Rectal smooth muscle tissue (tissue), 1 donor: ENCODE measurements at regions not wholly inside any gene's neighbourhood (a gene's known extent, or its start where the extent isn't known, plus 50 kb on each side); places are given as distances from the start of the nearest gene placed in this dataset.
"Not testable (repeated sequence)": the region's sequence is repeated elsewhere in the genome, so short reads cannot be mapped to it uniquely, and the experiment has no call there.

Source experiments
- H3K27ac ChIP-seq: one replicate; pipeline ENCODE4 v1.7.0; 2013; ENCODE audit warnings: low read depth, low read length, inconsistent platforms
- H3K27me3 ChIP-seq: one replicate; pipeline ENCODE4 v1.7.0; 2013; ENCODE audit warnings: low read length; ENCODE audit not compliant: control insufficient read depth, insufficient read depth
- H3K36me3 ChIP-seq: one replicate; pipeline ENCODE4 v1.7.0; 2013; ENCODE audit warnings: low read length; ENCODE audit not compliant: control insufficient read depth, insufficient read depth
- H3K4me1 ChIP-seq: one replicate; pipeline ENCODE4 v1.7.0; 2013; ENCODE audit warnings: low read length; ENCODE audit not compliant: control insufficient read depth, insufficient read depth
- H3K4me3 ChIP-seq: one replicate; pipeline ENCODE4 v1.7.0; 2013; ENCODE audit warnings: low read length
- H3K9ac ChIP-seq: one replicate; pipeline ENCODE4 v1.7.0; 2013; ENCODE audit warnings: low read length

GRCh38 chr20:50360218-50360672 is 149.9 kb upstream of the PTPN1 start:
- H3K27ac ChIP-seq = no peak overlapping the region
- H3K4me1 ChIP-seq = no peaks in the 10 kb centered on the region
- H3K9ac ChIP-seq = no peak overlapping the region
- no peaks in the 10 kb centered on the region for H3K27me3 ChIP-seq
- H3K36me3 ChIP-seq = no peaks in the 10 kb centered on the region
- H3K4me3 ChIP-seq = no peak overlapping the region

DNA sequence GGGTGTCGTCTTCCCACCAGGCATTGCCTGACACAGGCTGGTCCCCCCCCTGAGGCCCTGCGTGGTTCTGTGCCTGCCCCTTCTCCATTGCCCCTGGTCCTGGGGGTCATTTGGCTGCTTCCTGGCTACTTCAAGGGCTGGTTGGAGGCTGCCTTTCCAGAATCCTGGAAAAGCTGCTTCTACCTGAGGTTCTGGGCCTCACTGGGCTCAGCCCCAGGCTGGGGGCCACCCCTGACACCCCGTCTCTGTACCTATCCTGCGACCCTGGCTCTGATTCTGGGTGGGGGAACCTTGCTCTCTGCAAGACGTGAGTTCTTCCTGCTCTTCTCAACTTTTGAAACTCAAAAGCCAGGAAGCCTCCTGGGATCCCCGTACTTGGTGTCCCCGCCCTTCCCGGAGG is 149.3 kb upstream of the PTPN1 start:
- Histone ChIP-seq H3K4me3 (no peak overlapping the region), H3K9ac (no peak overlapping the region), H3K36me3 (no peaks in the 10 kb centered on the region), H3K27ac (no peak overlapping the region), H3K4me1 (no peaks in the 10 kb centered on the region), H3K27me3 (no peaks in the 10 kb centered on the region)

- H3K4me1 ChIP-seq, H3K4me3 ChIP-seq, H3K9ac ChIP-seq, H3K36me3 ChIP-seq, H3K27ac ChIP-seq, H3K27me3 ChIP-seq: not testable (repeated sequence)
Observed at GRCh38 chr20:50362177-50362576, 148.0 kb upstream of the PTPN1 start.

DNA sequence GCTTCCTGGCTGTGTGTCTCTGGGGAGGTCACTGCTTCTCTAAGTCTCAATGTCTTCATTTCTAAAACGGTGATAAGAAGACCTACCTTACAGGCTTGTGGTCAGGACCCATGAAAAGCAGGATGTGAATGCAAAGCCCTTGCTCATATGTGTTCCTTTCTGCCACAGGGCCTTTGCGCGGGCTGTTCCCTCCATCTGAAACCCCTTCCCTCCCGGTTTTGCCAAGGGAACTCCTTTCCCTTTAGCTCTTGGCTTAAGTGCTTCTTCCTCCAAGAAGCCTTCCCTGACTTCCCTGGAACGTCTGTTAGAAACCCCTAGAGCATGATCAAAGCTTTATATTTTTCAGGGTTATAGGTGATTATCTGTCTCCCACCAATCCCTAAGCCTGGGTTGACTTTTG is 147.2 kb upstream of the PTPN1 start:
- H3K36me3 ChIP-seq = no peaks in the 10 kb centered on the region
- no peaks in the 10 kb centered on the region for H3K4me1 ChIP-seq
- no peaks in the 10 kb centered on the region for H3K27me3 ChIP-seq
- no peak overlapping the region for H3K27ac ChIP-seq
- no peak overlapping the region for H3K9ac ChIP-seq
- H3K4me3 ChIP-seq = no peak overlapping the region

GRCh38 chr20:50363479-50363878 is 146.7 kb upstream of the PTPN1 start:
- H3K4me3 ChIP-seq = no peak overlapping the region
- H3K9ac ChIP-seq = no peak overlapping the region
- no peaks in the 10 kb centered on the region for H3K36me3 ChIP-seq
- no peaks in the 10 kb centered on the region for H3K4me1 ChIP-seq
- no peaks in the 10 kb centered on the region for H3K27me3 ChIP-seq
- H3K27ac ChIP-seq = no peak overlapping the region

GRCh38 chr20:50364542-50364941 is 145.6 kb upstream of the PTPN1 start:
- Histone ChIP-seq H3K27me3 (no peaks in the 10 kb centered on the region), H3K9ac (no peak overlapping the region), H3K4me1 (no peaks in the 10 kb centered on the region), H3K27ac (no peak overlapping the region), H3K4me3 (no peak overlapping the region), H3K36me3 (no peaks in the 10 kb centered on the region)

- H3K4me3 ChIP-seq = no peak overlapping the region
- H3K27ac ChIP-seq = no peak overlapping the region
- H3K4me1 ChIP-seq = no peaks in the 10 kb centered on the region
- no peaks in the 10 kb centered on the region for H3K36me3 ChIP-seq
- no peaks in the 10 kb centered on the region for H3K27me3 ChIP-seq
- no peak overlapping the region for H3K9ac ChIP-seq
Observed at GRCh38 chr20:50366270-50367103, 143.7 kb upstream of the PTPN1 start.

DNA sequence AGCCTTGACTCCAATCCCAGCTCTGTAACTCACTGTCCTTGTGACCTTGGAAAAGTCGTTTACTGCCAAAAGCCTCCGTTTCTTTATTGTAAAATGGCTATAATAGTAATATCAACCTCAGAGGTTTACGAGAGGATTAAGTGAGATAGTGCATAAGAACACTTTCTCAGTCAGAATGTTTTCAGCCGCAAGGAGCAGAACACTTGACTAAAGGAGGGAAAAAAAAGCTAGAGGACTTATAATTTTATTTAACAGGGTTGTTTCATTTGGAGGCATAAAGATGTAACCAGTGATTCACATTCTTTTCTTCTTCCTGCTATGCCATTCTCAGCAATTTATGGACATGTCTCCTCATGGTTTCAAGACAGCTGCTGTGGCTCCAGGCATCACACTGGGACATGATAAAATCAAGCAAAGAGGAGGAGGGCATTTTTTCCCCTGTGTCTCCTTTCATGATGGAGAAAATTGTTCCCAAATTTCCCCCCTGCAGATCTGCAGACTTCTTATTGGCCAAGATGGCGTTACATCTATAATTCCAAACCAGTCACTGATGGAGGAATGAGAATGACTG is 143.0 kb upstream of the PTPN1 start:
- Histone ChIP-seq H3K27me3 (no peaks in the 10 kb centered on the region), H3K36me3 (no peaks in the 10 kb centered on the region), H3K27ac (no peak overlapping the region), H3K9ac (no peak overlapping the region), H3K4me1 (no peaks in the 10 kb centered on the region), H3K4me3 (no peak overlapping the region)

DNA sequence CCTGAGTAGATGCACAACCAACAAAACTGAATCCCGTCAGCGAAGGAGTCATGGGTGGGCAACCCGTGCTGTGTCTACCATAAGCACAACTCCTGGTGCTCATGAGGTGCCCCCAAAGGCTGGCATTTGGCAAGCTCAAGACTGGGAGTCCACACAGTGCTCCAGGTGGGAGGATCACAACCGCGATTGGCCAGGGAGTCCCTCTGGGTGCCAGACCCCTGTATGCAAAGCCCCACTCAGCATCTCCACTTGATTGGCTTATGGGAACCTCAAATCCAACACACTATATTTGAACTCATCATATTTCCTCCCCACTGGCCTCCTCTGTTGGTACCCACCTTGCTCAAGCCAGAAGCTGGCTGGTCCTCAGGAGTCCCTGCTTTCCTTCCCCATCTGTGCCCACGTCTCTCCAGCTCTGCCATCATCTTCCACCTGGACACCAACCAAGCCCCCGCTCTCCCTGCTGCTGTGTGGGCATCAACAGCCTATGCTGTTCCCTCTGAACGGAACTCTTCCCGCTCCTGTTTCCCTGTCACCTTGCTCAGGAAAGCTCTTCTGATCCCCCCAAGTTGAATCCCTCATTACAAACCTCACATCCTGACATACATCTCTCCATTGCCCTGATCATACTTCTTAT is 142.3 kb upstream of the PTPN1 start:
- Histone ChIP-seq H3K27ac (no peak overlapping the region), H3K36me3 (no peaks in the 10 kb centered on the region), H3K4me3 (no peak overlapping the region), H3K4me1 (no peaks in the 10 kb centered on the region), H3K9ac (no peak overlapping the region), H3K27me3 (no peaks in the 10 kb centered on the region)

GRCh38 chr20:50368386-50368785 is 141.8 kb upstream of the PTPN1 start:
- Histone ChIP-seq H3K4me3 (no peak overlapping the region), H3K27me3 (no peaks in the 10 kb centered on the region), H3K36me3 (no peaks in the 10 kb centered on the region), H3K9ac (no peak overlapping the region), H3K4me1 (no peaks in the 10 kb centered on the region), H3K27ac (no peak overlapping the region)

GRCh38 chr20:50368813-50369224 is 141.4 kb upstream of the PTPN1 start:
- Histone ChIP-seq H3K4me1 (no peaks in the 10 kb centered on the region), H3K9ac (no peak overlapping the region), H3K27ac (no peak overlapping the region), H3K4me3 (no peak overlapping the region), H3K27me3 (no peaks in the 10 kb centered on the region), H3K36me3 (no peaks in the 10 kb centered on the region)

- Histone ChIP-seq H3K4me3 (no peak overlapping the region), H3K4me1 (no peaks in the 10 kb centered on the region), H3K27me3 (no peaks in the 10 kb centered on the region), H3K36me3 (no peaks in the 10 kb centered on the region), H3K9ac (no peak overlapping the region), H3K27ac (no peak overlapping the region)
Observed at GRCh38 chr20:50369225-50370035, 140.8 kb upstream of the PTPN1 start.
